Amygdala (tissue), 56 donors: ENCODE measurements at regions not wholly inside any gene's neighbourhood (a gene's known extent, or its start where the extent isn't known, plus 50 kb on each side); places are given as distances from the start of the nearest gene placed in this dataset.

Experiments
- DNase-seq, 56 donors: peaks; one replicate each; lab custom pipeline; 2025; lab: John Stamatoyannopoulos, UW

DNA sequence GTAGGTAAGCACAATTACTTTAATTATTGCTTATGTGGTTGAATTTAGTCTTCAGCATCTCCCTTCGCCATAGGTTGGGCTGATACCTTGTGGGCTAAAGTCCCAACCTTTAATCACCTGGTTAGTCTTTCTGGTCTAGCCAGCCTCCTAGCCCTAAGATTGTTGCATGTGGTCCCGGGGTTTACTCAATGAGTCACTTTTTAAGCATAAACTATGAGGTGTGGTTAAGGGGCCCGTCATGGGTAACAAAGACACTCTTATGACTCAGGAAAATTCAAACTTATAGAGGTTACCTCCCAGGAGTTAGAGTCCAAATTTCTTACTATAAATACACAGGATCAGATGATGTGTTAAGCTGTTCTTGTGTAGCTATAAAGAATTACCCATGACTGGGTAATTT, 841.6 kb downstream of the TRIB2 start:
- DNase-seq, result no peak

- no peak for DNase-seq
Measured at GRCh38 chr2:13560322-13560721, 843.6 kb downstream of the TRIB2 start.

GRCh38 chr2:13572466-13572865, 855.7 kb downstream of the TRIB2 start:
- no peak for DNase-seq

DNA sequence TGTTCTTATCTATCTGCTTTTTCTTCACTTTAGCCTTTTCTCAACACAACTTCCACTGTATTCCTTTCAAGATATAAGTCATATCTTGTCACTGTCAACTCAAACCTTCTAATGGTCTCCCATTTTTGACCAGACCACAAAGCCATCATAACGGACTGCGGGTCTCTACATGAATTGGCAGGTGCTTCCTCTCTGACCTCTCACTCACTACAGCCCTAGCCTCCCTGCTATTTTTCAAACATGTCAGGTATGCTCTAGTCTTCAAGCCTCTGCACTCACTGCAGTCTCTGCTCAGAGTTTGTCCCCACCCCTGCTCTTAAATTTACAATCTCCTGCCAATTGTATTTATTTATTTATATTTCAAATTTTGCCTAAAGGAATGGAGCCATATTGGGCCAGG, 858.1 kb downstream of the TRIB2 start:
- DNase-seq, result no peak

GRCh38 chr2:13576406-13577036, 859.8 kb downstream of the TRIB2 start:
- DNase-seq, result no peak

DNA sequence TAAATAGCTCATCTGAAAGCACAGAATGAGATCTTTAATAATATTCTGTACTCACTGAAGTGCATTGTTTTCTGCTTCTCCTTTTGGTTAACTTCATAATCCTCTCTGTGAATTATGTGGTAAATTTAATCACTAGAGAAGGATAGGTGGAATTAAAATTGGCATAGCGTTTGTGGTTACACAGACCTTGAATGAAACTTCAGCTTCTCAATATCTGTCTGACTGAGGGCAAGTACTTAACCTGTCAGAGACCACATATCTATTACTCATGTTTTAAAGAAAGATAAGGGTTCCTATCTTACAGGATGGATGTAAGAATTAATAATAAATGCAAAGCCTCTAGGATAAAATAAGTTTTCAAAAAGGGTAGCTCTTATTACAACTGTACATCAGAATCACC, 861.8 kb downstream of the TRIB2 start:
- DNase-seq, result no peak

- DNase-seq, result no peak
Measured at GRCh38 chr2:13581471-13581870, 864.7 kb downstream of the TRIB2 start.

DNA sequence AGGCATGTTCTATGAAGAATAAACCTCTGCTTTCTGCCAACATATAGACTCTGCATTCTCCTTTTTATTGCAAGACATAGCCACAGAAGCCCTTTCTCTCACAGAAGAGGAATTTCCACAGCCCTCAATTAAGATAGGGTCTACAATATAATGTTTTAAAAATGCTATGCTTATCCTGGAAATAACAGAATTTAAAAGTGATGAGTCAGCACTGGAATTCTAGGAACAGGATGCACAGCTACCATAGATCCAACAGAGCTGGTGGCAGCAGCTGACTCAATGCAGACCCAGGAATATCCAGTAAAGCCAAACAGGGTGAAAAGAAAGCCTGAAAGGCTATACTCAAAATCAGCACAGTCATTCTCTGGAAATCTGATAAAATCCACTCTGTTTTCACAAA, 866.9 kb downstream of the TRIB2 start:
- DNase-seq, result no peak

GRCh38 chr2:13584020-13584419, 867.3 kb downstream of the TRIB2 start:
- no peak for DNase-seq

GRCh38 chr2:13585732-13586131, 869.0 kb downstream of the TRIB2 start:
- no peak for DNase-seq

- DNase-seq, result no peak
Measured at GRCh38 chr2:13596233-13596632, 879.5 kb downstream of the TRIB2 start.

DNA sequence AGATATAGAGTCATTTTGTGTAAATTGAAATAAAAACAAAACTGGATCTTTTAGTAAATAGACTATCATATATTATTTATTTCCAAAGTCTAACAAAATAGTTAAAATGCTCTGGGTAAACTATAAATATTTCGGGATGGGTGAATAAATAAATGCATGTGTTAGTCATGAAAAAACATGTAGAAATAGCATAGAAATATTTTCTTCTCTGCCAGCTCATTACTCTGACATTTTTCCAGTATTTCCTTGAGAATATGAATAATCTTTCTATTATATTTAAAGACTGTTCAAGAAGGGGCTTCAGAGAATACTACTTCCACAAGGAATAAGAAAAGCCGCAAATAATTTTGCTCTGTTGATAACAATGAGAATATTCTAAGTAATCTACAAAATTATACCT, 880.4 kb downstream of the TRIB2 start:
- no peak for DNase-seq

GRCh38 chr2:13601506-13601905, 884.8 kb downstream of the TRIB2 start:
- no peak for DNase-seq

DNA sequence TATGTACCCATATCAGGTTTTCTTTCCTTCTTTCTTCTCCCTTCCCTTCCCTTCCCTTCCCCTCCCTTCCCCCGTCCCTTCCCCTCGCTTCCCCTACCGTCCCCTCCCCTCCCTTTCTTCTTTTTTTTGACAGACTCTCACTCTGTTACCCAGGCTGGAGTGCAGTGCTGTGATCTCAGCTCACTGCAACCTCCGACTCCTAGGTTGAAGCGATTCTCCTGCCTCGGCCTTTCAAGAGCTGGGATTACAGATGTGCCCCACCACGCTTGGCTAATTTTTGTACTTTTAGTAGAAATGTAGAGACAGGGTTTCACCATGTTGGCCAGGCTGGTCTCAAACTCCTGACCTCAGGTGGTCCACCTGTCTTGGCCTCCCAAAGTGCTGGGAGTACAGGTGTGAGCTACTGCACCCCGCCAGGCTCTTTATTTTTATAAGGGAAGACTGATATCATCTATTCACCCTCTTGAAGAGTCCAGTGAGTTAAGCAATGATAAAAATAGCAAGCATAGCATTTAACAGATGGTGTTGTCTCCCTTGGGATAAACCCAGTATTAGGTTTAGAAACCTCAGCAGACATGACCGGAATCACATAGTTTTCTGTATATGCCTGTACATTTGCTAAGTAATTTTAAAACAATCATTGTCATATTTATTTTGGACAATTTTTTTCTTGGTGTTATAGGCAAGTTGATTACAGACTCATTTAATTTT, 888.4 kb downstream of the TRIB2 start:
- no peak for DNase-seq

DNA sequence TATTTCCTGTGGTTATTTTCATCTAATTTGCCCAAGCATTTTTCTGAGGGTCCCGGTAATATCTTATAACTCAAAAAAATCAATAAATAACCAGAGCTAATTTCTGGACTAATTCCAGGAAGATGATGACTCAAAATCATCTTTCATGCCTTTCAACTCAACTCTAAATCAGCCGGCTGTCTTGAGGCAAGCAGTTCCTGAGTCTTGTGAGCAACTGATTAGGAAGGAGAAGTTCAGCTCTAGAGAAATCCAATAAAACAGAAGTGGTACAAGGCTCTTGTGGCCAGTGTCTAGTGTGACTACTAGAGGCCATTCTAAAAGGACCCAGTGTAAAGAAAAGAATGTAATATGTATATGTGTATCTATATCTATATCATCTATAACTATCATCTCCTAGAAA, 890.4 kb downstream of the TRIB2 start:
- DNase-seq, result no peak

DNA sequence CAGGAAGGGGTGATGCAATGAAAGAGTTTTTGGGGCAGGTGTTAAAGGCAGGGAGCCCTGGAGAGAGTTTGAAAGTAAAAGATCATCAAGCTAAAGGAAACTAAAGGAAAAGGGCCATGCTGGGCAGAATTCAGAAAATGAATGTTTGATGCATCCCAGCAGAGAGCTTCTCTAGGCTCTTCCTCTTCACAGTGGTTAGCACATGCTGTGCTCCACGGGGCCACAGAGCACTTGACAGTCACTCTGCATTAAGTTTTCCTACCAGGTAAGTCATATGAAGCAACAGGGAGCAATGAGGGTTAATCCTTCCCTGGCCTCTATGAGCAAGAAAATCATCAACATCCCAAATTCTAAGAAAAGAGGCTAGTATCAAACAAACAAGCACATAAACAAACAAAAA, 895.2 kb downstream of the TRIB2 start:
- DNase-seq, result no peak

DNA sequence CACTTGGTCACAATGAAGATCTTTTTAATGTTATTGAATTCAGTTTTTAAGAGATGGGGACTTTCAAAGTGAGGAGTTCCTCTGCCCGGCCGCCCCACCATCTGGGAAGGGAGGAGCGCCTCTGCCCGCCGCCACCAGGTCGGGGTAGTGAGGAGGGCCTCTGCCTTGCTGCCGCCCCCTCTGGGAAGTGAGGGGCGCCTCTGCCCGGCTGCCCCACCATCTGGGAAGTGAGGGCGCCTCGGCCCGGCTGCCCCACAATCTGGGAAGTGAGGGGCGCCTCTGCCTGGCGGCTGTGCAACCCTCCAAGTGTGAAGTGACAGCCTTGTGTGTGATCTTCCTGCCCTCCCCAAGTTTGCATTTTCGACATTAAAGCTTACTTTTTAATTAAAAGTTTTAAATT, 899.3 kb downstream of the TRIB2 start:
- DNase-seq, result no peak

- DNase-seq, result no peak
Measured at GRCh38 chr2:13616616-13617015, 899.9 kb downstream of the TRIB2 start.

GRCh38 chr2:13628122-13628521, 911.4 kb downstream of the TRIB2 start:
- DNase-seq, result no peak

DNA sequence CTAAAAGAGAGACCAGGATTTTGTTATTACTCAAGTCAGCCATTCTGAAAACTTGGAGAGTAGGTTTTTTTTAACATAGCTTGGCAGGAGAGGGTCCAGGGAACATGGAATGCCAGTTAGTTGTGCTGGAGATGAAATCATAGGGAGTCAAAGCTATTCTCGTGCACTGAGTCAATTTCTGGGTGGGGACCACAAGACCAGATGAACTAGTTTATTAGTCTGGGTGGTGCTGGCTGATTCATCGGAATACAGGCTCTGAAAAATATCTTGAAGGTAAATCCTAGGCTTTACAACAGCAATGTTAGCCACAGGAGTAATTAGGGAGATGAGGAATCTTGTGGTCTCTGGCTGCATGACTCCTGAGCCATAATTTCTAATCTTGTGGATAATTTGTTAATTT, 921.4 kb downstream of the TRIB2 start:
- no peak for DNase-seq

DNA sequence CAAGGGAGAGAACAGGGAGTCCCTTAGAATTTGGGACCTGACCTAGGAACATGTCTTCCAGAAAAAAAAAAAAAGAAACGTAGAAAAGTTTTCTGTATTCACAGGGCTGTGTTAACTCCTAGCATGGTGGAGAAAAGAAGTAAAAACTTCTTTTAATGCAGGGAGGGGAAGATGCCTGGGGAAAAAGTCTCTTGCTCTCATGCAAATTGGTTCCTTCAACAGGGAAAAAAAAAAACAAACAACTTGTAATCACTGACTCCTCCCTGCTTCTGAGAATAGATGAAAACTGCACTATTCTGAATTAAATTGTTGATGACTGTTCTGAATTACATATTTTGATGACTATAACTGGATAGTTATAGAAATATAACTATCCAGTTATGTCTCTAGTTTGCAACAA, 933.2 kb downstream of the TRIB2 start:
- DNase-seq, result no peak

DNA sequence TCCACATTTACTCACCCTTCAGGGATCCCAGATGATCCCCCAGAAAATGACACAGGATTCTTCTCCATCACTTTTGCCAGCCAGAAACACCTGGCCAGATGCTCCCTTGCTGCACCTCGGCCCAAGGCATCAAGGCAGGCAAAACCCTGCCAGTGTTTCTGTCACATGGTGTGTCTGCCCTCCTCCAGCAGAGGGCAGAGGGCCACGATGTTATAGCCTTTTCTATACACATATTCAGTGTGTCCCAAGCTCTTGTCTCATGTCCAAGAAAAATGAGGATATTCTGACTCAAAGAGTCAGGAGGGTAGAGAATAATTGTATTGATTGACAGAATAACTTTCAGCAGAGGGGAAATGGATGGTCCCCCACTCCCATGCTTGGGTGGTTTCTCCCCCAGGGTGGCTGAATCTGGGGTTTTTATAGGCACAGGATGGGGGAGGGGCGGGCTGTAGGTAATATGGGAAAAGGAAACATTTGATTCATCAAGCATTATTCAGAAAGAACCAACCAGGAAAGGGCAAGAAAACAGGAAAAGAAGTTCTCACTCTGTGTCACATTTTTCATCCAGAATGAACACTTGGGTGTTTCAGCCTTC, 933.9 kb downstream of the TRIB2 start:
- DNase-seq, result no peak
